Mesothelial cell of epicardium (in vitro differentiated cells): ENCODE measurements at regions not wholly inside any gene's neighbourhood (a gene's known extent, or its start where the extent isn't known, plus 50 kb on each side); places are given as distances from the start of the nearest gene placed in this dataset.
"Not testable (repeated sequence)": the region's sequence is repeated elsewhere in the genome, so short reads cannot be mapped to it uniquely, and the experiment has no call there.

Experiments
- DNase-seq, 2 experiments: peaks; one replicate each; pipeline ENCODE4 v3.0.0; 2021; ENCODE audit warnings: low spot score in 2 of 2; ENCODE audit not compliant: unreplicated experiment in 2 of 2
- H3K27ac Mint-ChIP-seq: 2 replicates; pipeline ENCODE4 v1.8.0; 2021; ENCODE audit warnings: mixed read lengths
- H3K27me3 Mint-ChIP-seq: 2 replicates; pipeline ENCODE4 v1.8.0; 2021; ENCODE audit warnings: low read depth, mixed read lengths
- H3K36me3 Mint-ChIP-seq: 2 replicates; pipeline ENCODE4 v1.8.0; 2021; ENCODE audit warnings: mixed read lengths
- H3K4me1 Mint-ChIP-seq: 2 replicates; pipeline ENCODE4 v1.8.0; 2021; ENCODE audit warnings: mixed read lengths
- H3K4me3 Mint-ChIP-seq: 2 replicates; pipeline ENCODE4 v1.8.0; 2021; ENCODE audit warnings: mild to moderate bottlenecking, moderate library complexity, mixed read lengths
- H3K9me3 Mint-ChIP-seq: 2 replicates; pipeline ENCODE4 v1.8.0; 2021; ENCODE audit warnings: mixed read lengths
- CTCF ChIP-seq: fragments of 200-600 bp; sonication (generic); IDR thresholded peaks from one replicate; pipeline ENCODE4 v1.5.0; 2021; ENCODE audit warnings: antibody characterized with exemption; ENCODE audit not compliant: unreplicated experiment

- no peak for TF ChIP-seq CTCF
- H3K4me1 Mint-ChIP-seq, result no peaks in the 10 kb centered on the region
- H3K27me3 Mint-ChIP-seq, result no peaks in the 10 kb centered on the region
- H3K4me3 Mint-ChIP-seq, result no peak overlapping the region
- H3K36me3 Mint-ChIP-seq, result no peaks in the 10 kb centered on the region
- H3K9me3 Mint-ChIP-seq, result no peaks in the 10 kb centered on the region
- no peak overlapping the region for H3K27ac Mint-ChIP-seq
- no peak for DNase-seq
Observed at GRCh38 chr6:68114463-68115047, 520.5 kb upstream of the ADGRB3 start.

- no peak for DNase-seq
- H3K27ac Mint-ChIP-seq, result no peak overlapping the region
- no peak for TF ChIP-seq CTCF
Observed at GRCh38 chr6:68108233-68108835, 526.7 kb upstream of the ADGRB3 start.

GRCh38 chr6:68094070-68094469 is 541.0 kb upstream of the ADGRB3 start:
- TF ChIP-seq CTCF, result no peak
- Mint-ChIP-seq H3K27ac (no peak overlapping the region), H3K36me3 (no peaks in the 10 kb centered on the region), H3K27me3 (no peaks in the 10 kb centered on the region), H3K4me1 (no peaks in the 10 kb centered on the region), H3K9me3 (no peaks in the 10 kb centered on the region), H3K4me3 (no peak overlapping the region)
- no peak for DNase-seq

More at GRCh38 chr6:68108233-68108835, 526.7 kb upstream of the ADGRB3 start:
- Mint-ChIP-seq H3K27me3 (no peaks in the 10 kb centered on the region), H3K4me1 (no peaks in the 10 kb centered on the region), H3K9me3 (peaks cover 5% of the 10 kb centered on the region), H3K36me3 (no peaks in the 10 kb centered on the region), H3K4me3 (no peak overlapping the region)

GRCh38 chr6:68087399-68088133 is 547.5 kb upstream of the ADGRB3 start:
- Mint-ChIP-seq H3K4me3 (no peak overlapping the region), H3K27ac (no peak overlapping the region), H3K36me3 (no peaks in the 10 kb centered on the region), H3K9me3 (peaks cover 11% of the 10 kb centered on the region), H3K4me1 (no peaks in the 10 kb centered on the region), H3K27me3 (no peaks in the 10 kb centered on the region)
- DNase-seq, result no peak
- no peak for TF ChIP-seq CTCF

GRCh38 chr6:68086199-68086598 is 548.9 kb upstream of the ADGRB3 start:
- no peaks in the 10 kb centered on the region for H3K4me1 Mint-ChIP-seq
- no peaks in the 10 kb centered on the region for H3K27me3 Mint-ChIP-seq
- H3K4me3 Mint-ChIP-seq, result no peak overlapping the region
- no peaks in the 10 kb centered on the region for H3K36me3 Mint-ChIP-seq
- H3K9me3 Mint-ChIP-seq, result peaks cover 11% of the 10 kb centered on the region
- TF ChIP-seq CTCF, result no peak
- H3K27ac Mint-ChIP-seq, result no peak overlapping the region
- DNase-seq, result no peak

- H3K27ac Mint-ChIP-seq, H3K27me3 Mint-ChIP-seq, DNase-seq, H3K4me1 Mint-ChIP-seq, H3K4me3 Mint-ChIP-seq, H3K36me3 Mint-ChIP-seq: not testable (repeated sequence)
- H3K9me3 Mint-ChIP-seq, result peaks cover 11% of the 10 kb centered on the region
Observed at GRCh38 chr6:68085599-68085998, 549.5 kb upstream of the ADGRB3 start.
